ENCODE measurements at regions not wholly inside any gene's neighbourhood (a gene's known extent, or its start where the extent isn't known, plus 50 kb on each side); places are given as distances from the start of the nearest gene placed in this dataset.

GRCh38 chr7:54331311-54331710 lies 210.9 kb upstream of the VSTM2A start:
- peaks cover 0 to 11% (median 2%) of the 10 kb centered on the region in 8 donors for H3K9me3 ChIP-seq
- no peaks in the 10 kb centered on the region for H3K27me3 ChIP-seq (replicated peaks in 1 of 7)
- H3K4me1 ChIP-seq = no peaks in the 10 kb centered on the region
- H3K36me3 ChIP-seq = no peaks in the 10 kb centered on the region
- intact Hi-C loops (cut with DNase I; ENCODE audit: low total_unique reads) = loop anchor here (10.0 kb wide), 1 partner anchor 87 kb away; no protein-coding TSS in a partner anchor
- whole genome bisulfite sequencing, 5 donors = 46 to 77% (median 61%) methylated on average over 1 of the region's 1 CpG
- H3K4me3 ChIP-seq = no peak overlapping the region
- no peak overlapping the region for H3K27ac ChIP-seq
- TF ChIP-seq POLR2AphosphoS5 (IDR thresholded peaks at IDR 0.05) (no peak), POLR2A (IDR thresholded peaks at IDR 0.05) (no peak), CTCF (IDR thresholded peaks at IDR 0.05 in 8 of 11, conservative IDR thresholded peaks at IDR 0.05 in 3 of 11) (no peak)
- no peak for DNase-seq

GRCh38 chr7:54332301-54332700 lies 209.9 kb upstream of the VSTM2A start:
- no peak for DNase-seq
- Histone ChIP-seq H3K4me3 (no peak overlapping the region), H3K4me1 (no peaks in the 10 kb centered on the region), H3K27me3 (replicated peaks in 1 of 7) (no peaks in the 10 kb centered on the region), H3K36me3 (no peaks in the 10 kb centered on the region), H3K9me3 (peaks cover 0 to 11% (median 2%) of the 10 kb centered on the region in 8 donors), H3K27ac (no peak overlapping the region)
- WGBS, 5 donors = 52 to 67% (median 58%) methylated on average over 2 of the region's 2 CpGs
- intact Hi-C loops (cut with DNase I; ENCODE audit: low total_unique reads) = loop anchor here (10.0 kb wide), 1 partner anchor 88 kb away; no protein-coding TSS in a partner anchor
- no peak for TF ChIP-seq POLR2AphosphoS5 (IDR thresholded peaks at IDR 0.05)
- no peak for TF ChIP-seq CTCF (IDR thresholded peaks at IDR 0.05 in 8 of 11, conservative IDR thresholded peaks at IDR 0.05 in 3 of 11)
- no peak for TF ChIP-seq POLR2A (IDR thresholded peaks at IDR 0.05)

GRCh38 chr7:54333952-54334351 lies 208.2 kb upstream of the VSTM2A start:
- Histone ChIP-seq H3K36me3 (no peaks in the 10 kb centered on the region), H3K27me3 (replicated peaks in 1 of 7) (no peaks in the 10 kb centered on the region), H3K27ac (no peak overlapping the region), H3K9me3 (peaks cover 0 to 11% (median 2%) of the 10 kb centered on the region in 8 donors), H3K4me1 (no peaks in the 10 kb centered on the region), H3K4me3 (no peak overlapping the region)
- WGBS, 5 donors = 83 to 96% (median 89%) methylated on average over 1 of the region's 1 CpG
- DNase-seq = no peak
- intact Hi-C loops (cut with DNase I; ENCODE audit: low total_unique reads) = loop anchor here (10.0 kb wide), 1 partner anchor 89 kb away; no protein-coding TSS in a partner anchor
- TF ChIP-seq POLR2AphosphoS5 (IDR thresholded peaks at IDR 0.05) = no peak
- no peak for TF ChIP-seq CTCF (IDR thresholded peaks at IDR 0.05 in 8 of 11, conservative IDR thresholded peaks at IDR 0.05 in 3 of 11)
- TF ChIP-seq POLR2A (IDR thresholded peaks at IDR 0.05) = no peak

- Histone ChIP-seq H3K27ac (no peak overlapping the region), H3K9me3 (peaks cover 0 to 11% (median 0%) of the 10 kb centered on the region in 8 donors), H3K36me3 (no peaks in the 10 kb centered on the region), H3K4me3 (no peak overlapping the region), H3K4me1 (no peaks in the 10 kb centered on the region), H3K27me3 (replicated peaks in 1 of 7) (no peaks in the 10 kb centered on the region)
- TF ChIP-seq POLR2AphosphoS5 (IDR thresholded peaks at IDR 0.05) (no peak), CTCF (IDR thresholded peaks at IDR 0.05 in 8 of 11, conservative IDR thresholded peaks at IDR 0.05 in 3 of 11) (no peak), POLR2A (IDR thresholded peaks at IDR 0.05) (no peak)
- DNase-seq = no peak
- intact Hi-C loops (cut with DNase I; ENCODE audit: low total_unique reads) = loop anchor here (10.0 kb wide), 1 partner anchor 92 kb away; no protein-coding TSS in a partner anchor
- 49 to 77% (median 64%) methylated on average over 2 of the region's 2 CpGs for WGBS, 5 donors
Observed at GRCh38 chr7:54336800-54337199, 205.4 kb upstream of the VSTM2A start.

Measured in spleen (tissue), 11 donors.